ENCODE measurements at regions not wholly inside any gene's neighbourhood (a gene's known extent, or its start where the extent isn't known, plus 50 kb on each side); places are given as distances from the start of the nearest gene placed in this dataset.
"Not testable (repeated sequence)": the region's sequence is repeated elsewhere in the genome, so short reads cannot be mapped to it uniquely, and the experiment has no call there.

DNA sequence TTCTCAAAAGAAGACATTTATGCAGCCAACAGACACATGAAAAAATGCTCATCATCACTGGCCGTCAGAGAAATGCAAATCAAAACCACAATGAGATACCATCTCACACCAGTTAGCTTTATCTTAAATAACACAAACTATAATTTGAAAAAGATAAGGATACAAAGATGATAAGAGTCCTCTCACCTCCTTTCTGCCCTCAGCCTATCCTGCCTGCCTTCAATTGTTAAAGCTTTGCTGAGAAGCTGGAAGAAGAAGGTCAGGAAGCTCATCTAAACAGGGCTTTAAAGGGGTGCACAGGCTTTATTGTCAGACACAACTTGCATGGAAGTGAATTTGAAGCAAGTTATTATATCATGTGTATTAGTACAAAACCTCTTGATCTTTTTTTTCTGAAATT is 676.3 kb upstream of the GOT2 start:
- DNase-seq (ENCODE audit: low spot score), result no peak

GRCh38 chr16:59405802-59406201 is 671.7 kb upstream of the GOT2 start:
- DNase-seq (ENCODE audit: low spot score), result no peak

DNA sequence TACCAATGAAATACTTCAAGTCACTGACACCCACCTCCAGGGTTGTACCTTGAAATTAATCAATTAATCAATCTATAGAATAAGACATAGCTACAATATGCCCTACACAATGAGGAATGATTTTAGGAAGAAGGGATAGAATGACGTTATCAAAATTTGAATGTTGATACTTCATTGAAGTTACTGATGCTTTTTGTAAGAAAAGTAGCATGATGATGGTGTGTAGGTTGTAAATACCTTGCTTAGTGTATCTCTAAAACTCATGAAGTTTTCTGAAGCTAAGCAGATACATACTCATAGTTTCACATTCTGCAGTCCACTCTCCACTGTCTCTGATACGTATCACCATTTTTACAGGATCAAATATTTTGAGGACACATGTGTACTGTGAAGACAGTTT is 670.4 kb upstream of the GOT2 start:
- no peak for DNase-seq (ENCODE audit: low spot score)

DNA sequence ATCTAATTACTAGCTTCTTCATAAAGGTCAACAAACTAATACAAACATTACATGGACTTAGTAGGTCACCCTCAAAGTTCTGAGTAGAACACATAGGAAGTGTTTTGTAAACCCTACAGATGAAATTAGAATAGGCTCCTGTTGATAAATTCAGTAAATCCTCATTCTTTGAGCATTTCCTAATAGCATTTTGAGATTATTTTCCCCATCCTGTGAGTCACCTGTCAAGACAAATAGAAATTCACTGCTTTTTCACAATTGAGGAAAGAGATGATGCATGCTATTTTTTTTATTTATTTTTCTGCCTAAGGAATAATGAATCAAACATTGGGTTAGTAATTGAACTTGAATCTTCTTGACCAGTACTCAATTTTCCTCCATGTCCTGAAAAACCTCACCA is 666.7 kb upstream of the GOT2 start:
- no peak for DNase-seq (ENCODE audit: low spot score)

GRCh38 chr16:59397638-59398037 is 663.5 kb upstream of the GOT2 start:
- DNase-seq (ENCODE audit: low spot score), result no peak

DNA sequence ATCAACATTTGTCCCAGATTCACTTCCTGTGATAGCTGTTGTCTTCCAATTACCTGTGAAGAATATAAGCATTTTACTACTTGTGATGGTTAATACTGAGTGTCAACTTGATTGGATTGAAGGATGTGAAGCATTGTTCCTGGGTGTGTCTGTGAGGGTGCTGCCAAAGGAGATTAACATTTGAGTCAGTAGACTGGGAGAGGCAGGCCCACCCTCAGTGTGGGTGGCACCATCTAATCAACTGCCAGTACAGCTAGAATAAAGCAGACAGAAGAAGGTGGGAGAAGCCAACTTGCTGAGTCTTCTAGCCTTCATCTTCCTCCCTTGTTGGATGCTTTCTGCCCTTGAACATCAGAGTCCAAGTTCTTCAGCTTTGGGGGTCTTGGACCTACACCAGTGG is 660.4 kb upstream of the GOT2 start:
- DNase-seq (ENCODE audit: low spot score), result no peak

- no peak for DNase-seq (ENCODE audit: low spot score)
Observed at GRCh38 chr16:59392911-59393310, 658.8 kb upstream of the GOT2 start.

DNA sequence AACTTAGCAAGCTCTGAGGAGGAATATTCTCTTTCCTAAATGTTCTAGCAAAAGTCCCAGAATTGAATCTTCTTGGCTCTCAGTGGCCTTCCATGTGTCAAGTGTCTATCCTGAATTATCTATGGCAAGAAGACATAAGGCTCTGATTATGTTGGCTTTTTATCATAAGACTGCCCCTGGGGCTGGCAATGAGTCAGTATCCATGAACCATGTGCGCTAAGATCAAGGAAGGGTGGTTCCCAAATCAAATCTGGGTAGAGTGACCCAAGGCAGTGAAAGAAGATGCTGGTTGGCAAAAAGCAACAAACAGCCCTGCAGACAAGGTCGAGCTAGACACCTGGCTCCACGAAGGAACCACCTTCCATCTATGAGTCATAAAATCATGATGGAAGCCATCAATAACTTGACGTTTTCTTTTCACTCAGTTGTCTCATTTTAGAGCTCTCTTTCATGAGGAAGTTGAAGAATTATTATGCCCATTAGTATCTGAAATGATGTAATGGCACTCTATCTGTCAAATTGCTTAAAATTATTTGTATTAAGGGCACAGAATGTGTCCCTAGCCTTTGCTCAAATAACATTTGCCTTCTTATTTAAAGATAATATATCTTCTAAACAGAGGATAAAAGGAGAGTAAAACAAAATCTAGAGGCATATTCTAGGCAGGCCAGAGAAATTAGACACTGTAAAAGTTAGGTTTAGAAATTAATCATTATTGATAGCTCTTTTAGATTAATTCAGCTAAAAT is 657.7 kb upstream of the GOT2 start:
- no peak for DNase-seq (ENCODE audit: low spot score)

GRCh38 chr16:59385959-59386358 is 651.8 kb upstream of the GOT2 start:
- DNase-seq (ENCODE audit: low spot score), result no peak

GRCh38 chr16:59385491-59385890 is 651.4 kb upstream of the GOT2 start:
- DNase-seq (ENCODE audit: low spot score), result no peak

DNA sequence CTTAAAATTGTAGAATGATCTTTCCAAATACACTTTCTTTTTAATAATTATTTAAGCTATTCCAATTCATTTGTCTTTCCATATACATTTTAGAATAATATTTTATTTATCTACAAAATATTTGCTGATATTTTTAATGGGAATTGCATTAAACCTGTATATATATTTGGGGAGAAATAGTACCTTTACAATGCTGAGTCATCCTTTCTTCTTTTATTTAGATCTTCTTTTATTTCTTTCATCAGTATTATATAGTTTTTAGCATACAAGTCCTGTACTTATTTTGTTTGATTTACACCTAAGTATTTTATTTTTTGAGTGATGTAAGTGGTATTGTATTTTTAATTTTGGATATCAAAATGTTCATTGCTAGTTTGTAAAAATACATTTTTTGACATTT is 639.5 kb upstream of the GOT2 start:
- DNase-seq (ENCODE audit: low spot score), result no peak

DNA sequence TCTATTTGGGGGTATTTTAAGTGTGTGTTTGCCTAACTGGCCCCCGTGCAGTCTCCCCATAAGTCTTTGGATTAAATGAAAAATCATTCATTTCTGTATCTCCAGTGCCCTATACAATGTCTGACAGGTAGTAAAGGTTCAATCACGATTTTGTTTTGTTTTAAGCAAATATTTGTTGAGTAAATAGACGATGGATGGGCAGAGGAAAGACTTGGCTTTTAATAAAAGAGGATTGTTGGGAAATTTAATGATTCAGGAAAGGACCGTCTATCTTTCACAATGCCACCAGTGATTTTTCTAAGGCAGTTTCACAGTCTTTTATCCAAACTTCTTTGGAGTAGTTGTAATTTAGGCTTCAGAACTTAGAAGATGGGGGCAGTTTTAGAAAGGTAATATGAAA is 636.6 kb upstream of the GOT2 start:
- no peak for DNase-seq (ENCODE audit: low spot score)

DNA sequence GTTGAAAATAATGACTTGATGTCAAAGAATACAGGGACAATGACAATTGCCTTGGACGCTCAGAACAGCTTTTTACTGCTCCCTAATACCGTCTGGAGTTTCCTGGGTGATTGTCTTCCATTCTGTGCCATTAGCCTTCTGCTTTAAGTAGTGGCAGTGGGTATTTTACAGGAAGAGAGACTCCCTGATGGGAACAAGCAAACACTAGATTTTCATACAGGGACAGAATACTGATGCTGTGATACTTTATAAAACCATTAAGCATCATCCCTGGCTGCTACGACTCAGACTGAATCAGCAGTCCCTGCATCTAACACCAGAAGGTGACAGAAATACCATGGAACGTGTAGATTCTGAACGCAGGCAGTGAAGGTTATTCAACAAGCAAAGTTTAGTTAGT is 635.4 kb upstream of the GOT2 start:
- no peak for DNase-seq (ENCODE audit: low spot score)

DNA sequence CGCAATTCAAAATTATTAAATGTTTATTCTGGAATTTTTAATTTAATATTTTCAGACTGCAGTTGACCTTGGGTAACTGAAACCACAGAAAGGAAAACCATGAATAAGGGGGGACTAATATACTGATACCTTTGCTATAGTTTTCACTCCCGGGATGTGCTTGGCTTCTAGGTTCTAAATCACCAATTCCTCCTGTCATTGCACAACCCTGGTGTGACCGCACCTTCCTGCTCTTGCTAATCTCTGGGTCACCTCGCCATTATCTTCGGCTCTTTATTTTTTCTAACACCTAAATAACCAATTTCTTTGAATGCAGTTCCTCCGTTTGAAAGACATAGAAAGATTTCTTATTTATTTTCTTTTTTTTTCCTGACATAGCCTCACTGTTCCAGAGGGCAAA is 634.5 kb upstream of the GOT2 start:
- no peak for DNase-seq (ENCODE audit: low spot score)

- no peak for DNase-seq (ENCODE audit: low spot score)
Observed at GRCh38 chr16:59356709-59357108, 622.6 kb upstream of the GOT2 start.

DNA sequence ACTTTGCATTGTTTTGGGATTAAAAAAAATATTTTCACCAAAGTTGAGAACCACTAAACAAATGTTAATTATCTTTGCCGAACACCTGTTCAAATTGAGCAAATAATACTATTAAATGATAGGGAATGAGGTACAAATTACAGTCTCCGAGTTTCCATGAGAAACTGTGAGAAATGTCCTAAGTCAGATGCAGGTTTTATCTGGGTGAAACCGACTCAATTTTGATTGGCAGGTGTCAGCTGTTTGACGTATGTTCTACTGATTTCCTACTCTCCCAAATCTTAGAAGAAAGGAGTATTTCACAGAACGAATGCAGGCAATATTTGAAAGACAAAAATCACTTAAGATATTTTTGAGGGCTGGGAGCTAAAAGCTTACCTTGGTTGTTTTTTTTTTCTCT is 622.0 kb upstream of the GOT2 start:
- no peak for DNase-seq (ENCODE audit: low spot score)

GRCh38 chr16:59355704-59356103 is 621.6 kb upstream of the GOT2 start:
- DNase-seq (ENCODE audit: low spot score), result no peak

GRCh38 chr16:59351305-59351903 is 617.3 kb upstream of the GOT2 start:
- no peak for DNase-seq (ENCODE audit: low spot score)

DNA sequence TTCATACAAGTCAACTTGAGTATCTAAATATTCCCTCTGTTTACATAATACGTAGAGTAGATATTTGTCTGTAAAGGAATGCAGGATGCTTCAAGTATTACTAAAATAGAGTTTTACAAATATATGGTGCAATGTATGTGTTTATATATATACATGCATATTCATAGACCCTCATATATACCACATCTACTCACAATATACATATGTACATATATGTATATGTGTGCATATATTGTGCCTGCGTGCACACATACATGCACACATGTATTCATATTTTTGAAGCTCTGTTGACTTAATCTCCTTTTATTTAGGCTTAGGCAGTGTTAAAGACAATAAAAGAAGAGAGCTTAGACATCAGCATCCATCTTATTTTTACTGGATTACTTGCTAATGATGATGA is 616.6 kb upstream of the GOT2 start:
- DNase-seq (ENCODE audit: low spot score), result no peak

- DNase-seq (ENCODE audit: low spot score), result no peak
Observed at GRCh38 chr16:59342669-59343068, 608.6 kb upstream of the GOT2 start.

GRCh38 chr16:59341368-59341767 is 607.3 kb upstream of the GOT2 start:
- DNase-seq (ENCODE audit: low spot score), result no peak

GRCh38 chr16:59339871-59340270 is 605.8 kb upstream of the GOT2 start:
- DNase-seq (ENCODE audit: low spot score), result no peak

- DNase-seq (ENCODE audit: low spot score), result no peak
Observed at GRCh38 chr16:59336136-59336695, 602.1 kb upstream of the GOT2 start.

- not testable (repeated sequence) for DNase-seq (ENCODE audit: low spot score)
Observed at GRCh38 chr16:59331708-59332107, 597.6 kb upstream of the GOT2 start.
